Loucy (cell line): ENCODE measurements at regions not wholly inside any gene's neighbourhood (a gene's known extent, or its start where the extent isn't known, plus 50 kb on each side); places are given as distances from the start of the nearest gene placed in this dataset.

Experiments
- CTCF ChIP-seq: fragments of 200-600 bp; sonication (generic); conservative IDR thresholded peaks from 2 replicates; pipeline ENCODE4 v1.5.1; 2014; ENCODE audit warnings: mild to moderate bottlenecking, antibody characterized with exemption, low read length
- EZH2phosphoT487 ChIP-seq: fragments of 200-600 bp; IDR thresholded peaks from 2 replicates; pipeline ENCODE4 v1.6.1; 2018; ENCODE audit warnings: antibody characterized with exemption, mild to moderate bottlenecking, moderate library complexity, borderline replicate concordance

DNA sequence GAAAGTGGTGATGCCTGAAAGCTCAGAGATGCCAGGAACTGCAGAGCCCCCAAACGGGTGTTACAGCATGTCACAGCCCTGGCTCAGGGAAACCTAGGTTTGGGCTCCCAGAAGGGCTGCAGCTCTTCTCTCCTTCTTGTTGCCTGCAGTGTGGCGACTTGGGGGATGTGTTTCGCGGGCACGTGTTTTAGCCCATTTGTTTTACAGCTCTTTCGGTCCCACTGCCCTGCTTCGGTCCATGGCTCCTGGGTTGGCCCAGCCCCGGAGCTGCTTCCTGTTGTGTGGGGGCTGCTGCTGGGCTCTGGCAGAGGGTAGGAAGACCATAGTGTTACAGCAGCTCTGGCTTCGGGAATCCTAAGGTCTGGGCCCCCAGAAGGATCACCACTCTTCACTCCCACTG, 222.9 kb upstream of the RIOK2 start:
- no peak for TF ChIP-seq EZH2phosphoT487
- TF ChIP-seq CTCF, result no peak
